ENCODE measurements at regions not wholly inside any gene's neighbourhood (a gene's known extent, or its start where the extent isn't known, plus 50 kb on each side); places are given as distances from the start of the nearest gene placed in this dataset.

DNA sequence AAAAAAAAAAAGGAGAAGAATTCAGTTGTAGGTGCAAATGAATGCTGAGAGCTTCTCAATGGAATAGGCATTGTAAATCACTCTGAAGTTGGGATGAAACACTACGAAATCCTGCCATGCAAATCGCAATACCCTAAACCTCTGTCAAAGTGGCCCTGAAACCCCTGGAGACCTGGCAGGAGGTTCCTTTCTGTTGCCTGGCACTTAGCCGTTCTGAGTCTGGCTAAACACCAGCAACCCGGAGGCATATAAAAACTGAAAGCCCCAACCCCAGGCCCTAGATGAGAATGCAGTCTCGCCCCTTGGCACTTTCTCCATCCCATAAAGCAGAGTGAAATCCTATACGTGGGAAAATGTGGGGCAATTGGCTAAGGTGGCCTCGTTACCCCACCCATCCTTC, 151.5 kb upstream of the PARP11 start:
- TF ChIP-seq, protein P1, sequence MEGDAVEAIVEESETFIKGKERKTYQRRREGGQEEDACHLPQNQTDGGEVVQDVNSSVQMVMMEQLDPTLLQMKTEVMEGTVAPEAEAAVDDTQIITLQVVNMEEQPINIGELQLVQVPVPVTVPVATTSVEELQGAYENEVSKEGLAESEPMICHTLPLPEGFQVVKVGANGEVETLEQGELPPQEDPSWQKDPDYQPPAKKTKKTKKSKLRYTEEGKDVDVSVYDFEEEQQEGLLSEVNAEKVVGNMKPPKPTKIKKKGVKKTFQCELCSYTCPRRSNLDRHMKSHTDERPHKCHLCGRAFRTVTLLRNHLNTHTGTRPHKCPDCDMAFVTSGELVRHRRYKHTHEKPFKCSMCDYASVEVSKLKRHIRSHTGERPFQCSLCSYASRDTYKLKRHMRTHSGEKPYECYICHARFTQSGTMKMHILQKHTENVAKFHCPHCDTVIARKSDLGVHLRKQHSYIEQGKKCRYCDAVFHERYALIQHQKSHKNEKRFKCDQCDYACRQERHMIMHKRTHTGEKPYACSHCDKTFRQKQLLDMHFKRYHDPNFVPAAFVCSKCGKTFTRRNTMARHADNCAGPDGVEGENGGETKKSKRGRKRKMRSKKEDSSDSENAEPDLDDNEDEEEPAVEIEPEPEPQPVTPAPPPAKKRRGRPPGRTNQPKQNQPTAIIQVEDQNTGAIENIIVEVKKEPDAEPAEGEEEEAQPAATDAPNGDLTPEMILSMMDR (IDR thresholded peaks at IDR 0.05), result no peak
- intact Hi-C loops (cut with micrococcal nuclease), result no loop called here
- CTCF ChIA-PET, result no interaction called here
- DNase-seq (no peak), ATAC-seq (ENCODE audit: low read depth) (no peak)
- Mint-ChIP-seq H3K27ac (no peak overlapping the region), H3K4me1 (peaks cover 6% of the 10 kb centered on the region), H3K9me3 (no peaks in the 10 kb centered on the region), H3K4me3 (no peak overlapping the region), H3K27me3 (peaks cover 4% of the 10 kb centered on the region), H3K36me3 (ENCODE audit: low read depth) (no peaks in the 10 kb centered on the region)
- POLR2A ChIA-PET, result interaction anchor here (0.7 kb wide), 1 partner anchor 22 kb away, joined by 4 read pairs; no protein-coding TSS in a partner anchor

DNA sequence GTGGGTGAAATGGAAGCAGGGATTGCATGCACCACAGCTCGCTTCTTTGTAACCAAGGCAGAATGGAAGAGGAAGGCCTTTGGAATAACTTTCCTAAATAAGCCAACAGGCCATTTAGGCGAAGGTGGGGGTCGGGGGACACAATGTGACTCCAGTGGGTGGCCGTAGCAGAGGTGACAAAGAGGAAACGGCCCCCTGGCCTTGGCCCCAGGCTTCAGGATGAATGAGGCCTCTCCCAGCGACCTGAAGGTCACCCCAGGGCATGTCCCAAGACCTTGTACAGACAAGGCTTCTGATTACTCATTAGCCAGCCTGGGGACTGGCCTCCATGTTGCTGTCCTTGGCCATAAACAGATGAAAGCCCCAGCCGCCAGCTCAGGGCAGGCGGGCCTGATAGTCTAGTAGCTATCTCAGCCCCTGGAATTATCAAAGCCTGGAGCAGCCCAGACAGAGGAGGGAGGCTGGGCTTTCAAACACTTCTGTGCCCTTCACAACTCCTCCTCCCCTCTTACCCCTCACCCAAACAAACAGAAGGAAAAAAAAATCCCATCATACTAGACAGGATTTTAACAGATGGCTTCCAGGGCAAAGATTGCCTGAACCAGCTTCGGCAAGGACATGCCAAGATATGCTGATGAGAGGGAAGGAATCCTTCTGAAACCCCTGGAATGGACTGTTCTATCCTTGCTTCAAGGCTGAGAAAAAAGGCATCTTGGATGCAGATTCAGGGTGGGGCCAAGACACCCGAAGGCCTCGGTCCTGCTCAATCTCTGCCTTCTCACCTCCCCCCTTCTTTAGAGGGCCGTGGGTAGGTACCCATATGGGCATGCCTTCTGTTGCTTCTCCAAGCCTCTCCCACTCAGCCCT, 142.3 kb upstream of the PARP11 start:
- no peaks in the 10 kb centered on the region for H3K27me3 Mint-ChIP-seq
- H3K4me3 Mint-ChIP-seq, result no peak overlapping the region
- intact Hi-C loops (cut with micrococcal nuclease), result no loop called here
- DNase-seq, result no peak
- TF ChIP-seq, protein P1 (IDR thresholded peaks at IDR 0.05), result no peak
- H3K27ac Mint-ChIP-seq, result no peak overlapping the region
- no peaks in the 10 kb centered on the region for H3K4me1 Mint-ChIP-seq
- no peaks in the 10 kb centered on the region for H3K9me3 Mint-ChIP-seq
- no peak for ATAC-seq (ENCODE audit: low read depth)
- ChIA-PET CTCF (no interaction called here), POLR2A (no interaction called here)
- H3K36me3 Mint-ChIP-seq (ENCODE audit: low read depth), result no peaks in the 10 kb centered on the region

DNA sequence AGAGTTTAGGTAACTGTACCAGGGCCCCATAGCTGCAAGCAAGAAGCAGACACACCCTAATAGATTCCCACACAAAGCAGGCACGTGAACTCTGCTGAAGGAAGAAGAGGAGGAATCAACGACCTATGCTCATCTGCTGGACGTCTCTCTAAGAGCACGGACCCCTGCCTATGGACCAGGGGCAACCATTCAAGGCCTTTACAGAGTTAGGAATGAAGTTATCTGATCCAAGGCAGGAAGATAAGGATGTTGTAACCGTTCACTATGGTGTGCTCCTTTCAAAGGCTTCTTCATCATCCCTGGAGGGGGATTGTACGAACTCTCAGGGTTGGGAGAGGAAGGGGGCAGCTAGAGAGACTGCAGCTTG, 141.6 kb upstream of the PARP11 start:
- TF ChIP-seq, protein P1 (IDR thresholded peaks at IDR 0.05), result no peak
- ATAC-seq (ENCODE audit: low read depth), result no peak
- POLR2A ChIA-PET, result no interaction called here
- CTCF ChIA-PET, result no interaction called here
- H3K9me3 Mint-ChIP-seq, result no peaks in the 10 kb centered on the region
- DNase-seq, result no peak
- no peaks in the 10 kb centered on the region for H3K27me3 Mint-ChIP-seq
- no peaks in the 10 kb centered on the region for H3K4me1 Mint-ChIP-seq
- intact Hi-C loops (cut with micrococcal nuclease), result no loop called here
- no peak overlapping the region for H3K4me3 Mint-ChIP-seq
- no peaks in the 10 kb centered on the region for H3K36me3 Mint-ChIP-seq (ENCODE audit: low read depth)
- no peak overlapping the region for H3K27ac Mint-ChIP-seq

DNA sequence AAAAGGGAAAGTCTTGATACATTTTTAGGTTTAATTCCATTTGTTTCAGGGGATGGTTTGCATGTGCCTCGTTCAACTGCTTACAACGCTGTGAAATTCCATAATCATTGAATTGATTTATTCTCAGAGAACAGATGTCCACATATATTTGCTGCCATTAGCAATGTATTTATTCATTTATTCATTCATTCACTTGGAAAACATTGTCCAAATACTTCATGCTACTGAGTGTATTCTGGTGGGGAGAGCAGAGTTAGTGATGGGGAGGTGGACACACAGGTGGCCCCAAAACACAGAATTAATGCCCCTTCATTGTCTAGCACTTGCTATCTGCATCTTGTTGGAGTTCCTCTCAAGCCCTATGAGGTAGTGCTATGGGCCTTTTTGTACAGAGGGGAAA, 141.2 kb upstream of the PARP11 start:
- Mint-ChIP-seq H3K27me3 (no peaks in the 10 kb centered on the region), H3K9me3 (no peaks in the 10 kb centered on the region), H3K4me1 (no peaks in the 10 kb centered on the region), H3K27ac (no peak overlapping the region), H3K4me3 (no peak overlapping the region), H3K36me3 (ENCODE audit: low read depth) (no peaks in the 10 kb centered on the region)
- CTCF ChIA-PET, result no interaction called here
- DNase-seq, result no peak
- no peak for ATAC-seq (ENCODE audit: low read depth)
- POLR2A ChIA-PET, result no interaction called here
- intact Hi-C loops (cut with micrococcal nuclease), result no loop called here
- TF ChIP-seq, protein P1 (IDR thresholded peaks at IDR 0.05), result no peak

DNA sequence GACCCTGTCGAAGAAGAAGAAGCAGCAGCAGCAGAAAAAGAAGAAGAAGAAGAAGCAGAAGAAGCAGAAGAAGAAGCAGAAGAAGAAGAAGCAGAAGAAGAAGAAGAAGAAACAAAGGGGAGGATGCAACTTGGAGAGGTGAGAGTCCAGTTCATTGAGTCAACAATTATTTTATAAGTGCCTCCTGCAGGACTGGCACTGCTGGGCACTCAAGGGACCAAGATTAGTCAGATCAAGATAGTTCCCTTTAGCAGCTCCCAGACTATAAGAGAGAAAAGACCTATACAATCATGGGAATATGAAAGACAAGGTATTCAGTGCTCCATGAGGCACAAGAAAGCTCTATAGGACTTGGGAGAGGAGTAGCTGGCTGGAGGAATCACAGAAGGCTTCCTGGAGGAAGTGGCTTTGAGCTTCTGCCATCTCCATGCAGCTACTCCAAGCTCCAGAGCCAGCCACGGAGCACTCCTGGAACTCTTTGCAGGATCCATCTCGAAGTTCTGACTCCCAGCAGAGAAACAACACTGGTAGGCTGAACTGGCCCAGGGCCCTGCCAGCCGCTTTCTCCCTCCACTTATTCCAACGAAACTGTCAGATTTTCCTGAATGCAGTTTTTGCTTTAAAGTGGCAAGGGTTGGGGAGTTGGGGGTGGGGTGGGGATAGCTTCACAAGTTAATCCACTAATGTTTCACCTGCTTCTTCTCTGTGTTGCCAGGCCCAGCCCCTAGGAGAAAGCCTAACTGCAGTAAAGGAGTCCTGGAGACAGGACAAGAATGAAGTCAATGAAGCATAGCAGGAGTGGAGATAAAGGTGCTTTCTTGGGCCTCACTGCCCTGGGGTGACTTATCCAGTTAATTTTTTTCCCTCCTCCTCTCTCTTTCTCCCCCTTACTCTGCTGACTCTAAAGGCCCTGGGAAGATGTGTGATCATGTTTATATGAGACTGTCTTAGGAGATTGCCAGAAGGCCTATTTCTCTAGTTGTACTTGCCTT, 140.1 kb upstream of the PARP11 start:
- no peak for ATAC-seq (ENCODE audit: low read depth)
- no peaks in the 10 kb centered on the region for H3K36me3 Mint-ChIP-seq (ENCODE audit: low read depth)
- H3K27ac Mint-ChIP-seq, result no peak overlapping the region
- DNase-seq, result no peak
- H3K4me3 Mint-ChIP-seq, result no peak overlapping the region
- H3K9me3 Mint-ChIP-seq, result no peaks in the 10 kb centered on the region
- ChIA-PET CTCF (interaction anchor here (1.2 kb wide), 1 partner anchor 264 kb away, joined by 3 read pairs; no protein-coding TSS in a partner anchor), POLR2A (no interaction called here)
- H3K27me3 Mint-ChIP-seq, result no peaks in the 10 kb centered on the region
- no peaks in the 10 kb centered on the region for H3K4me1 Mint-ChIP-seq
- TF ChIP-seq, protein P1 (IDR thresholded peaks at IDR 0.05), result no peak
- intact Hi-C loops (cut with micrococcal nuclease), result no loop called here

Measured in activated B cell treated with CpG ODN at 0.5 μM for 24 hours (primary cell).